Uterus (tissue), 3 donors: ENCODE measurements at regions not wholly inside any gene's neighbourhood (a gene's known extent, or its start where the extent isn't known, plus 50 kb on each side); places are given as distances from the start of the nearest gene placed in this dataset.

Source experiments
- DNase-seq, 2 donors: peaks; one replicate each; pipeline ENCODE4 v3.0.0-alpha.2; 2019 to 2020
- H3K27ac ChIP-seq, 2 donors: fragments of 200-600 bp; sonication (generic); 1 replicate in 1 of 2; 2 replicates in 1 of 2; pipeline ENCODE4 v1.5.1; 2016 to 2018
- H3K27me3 ChIP-seq, 2 donors: fragments of 200-600 bp; sonication (generic); one replicate each; pipeline ENCODE4 v1.5.1; 2018 to 2019; ENCODE audit warnings: control low read depth in 1 of 2
- H3K36me3 ChIP-seq, 2 donors: fragments of 200-600 bp; sonication (generic); one replicate each; pipeline ENCODE4 v1.5.1; 2019; ENCODE audit warnings: control low read depth in 1 of 2
- H3K4me1 ChIP-seq, 2 donors: fragments of 200-600 bp; sonication (generic); one replicate each; pipeline ENCODE4 v1.5.1; 2018 to 2019; ENCODE audit warnings: control low read depth in 1 of 2
- H3K4me3 ChIP-seq, 2 donors: fragments of 200-600 bp; sonication (generic); 1 replicate in 1 of 2; 2 replicates in 1 of 2; pipeline ENCODE4 v1.5.1; 2018 to 2019; ENCODE audit warnings: mild to moderate bottlenecking in 1 of 2
- H3K9me3 ChIP-seq, 2 donors: fragments of 200-600 bp; sonication (generic); one replicate each; pipeline ENCODE4 v1.5.1; 2019; ENCODE audit warnings: control low read depth in 1 of 2
- POLR2A ChIP-seq, 2 donors: fragments of 450-650 bp; IDR thresholded peaks; one replicate each; pipeline ENCODE4 v1.6.1; 2016; ENCODE audit warnings: antibody characterized with exemption in 2 of 2, mild to moderate bottlenecking in 1 of 2, moderate library complexity in 1 of 2
- intact Hi-C: fragments of 100-400 bp; cut with DNase I; formaldehyde crosslinking; loops from one replicate; pipeline ENCODE4 v1.15.1; 2023; ENCODE audit warnings: low total_unique reads
- TF ChIP-seq, protein P1 (sequence below), 4 experiments: fragments of 200-600 bp in 2 of 4; fragments of 450-650 bp in 2 of 4; sonication (generic) in 2 of 4; IDR thresholded peaks; one replicate each; pipeline ENCODE4 v1.5.1; 2016 to 2019; ENCODE audit warnings: antibody characterized with exemption in 4 of 4, mild to moderate bottlenecking in 2 of 4, moderate library complexity in 1 of 4
- donor health status: DM: yes; HTN: yes; CAD: no.

DNA sequence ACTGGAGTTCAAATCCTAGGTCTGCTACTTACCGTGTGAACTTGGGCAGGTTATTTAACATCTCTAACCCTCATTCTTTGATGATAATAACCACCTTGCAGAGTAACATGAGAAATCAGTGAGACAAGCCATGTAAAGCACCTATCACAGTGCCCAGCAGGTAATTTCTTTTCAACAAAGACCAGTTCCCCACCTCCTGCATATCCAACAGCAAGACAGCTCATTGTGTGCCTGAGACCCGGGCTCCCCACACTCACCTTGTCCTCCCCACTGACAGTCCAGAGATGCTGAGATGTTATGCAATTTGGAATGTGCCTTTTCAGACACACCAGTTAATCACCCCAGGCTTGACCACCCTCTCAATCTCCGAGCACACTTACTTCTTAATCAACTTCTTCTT is 367.6 kb upstream of the DAB1 start:
- Histone ChIP-seq H3K4me3 (no peak overlapping the region), H3K27me3 (no peaks in the 10 kb centered on the region), H3K4me1 (no peaks in the 10 kb centered on the region), H3K36me3 (no peaks in the 10 kb centered on the region), H3K9me3 (no peaks in the 10 kb centered on the region), H3K27ac (no peak overlapping the region)
- TF ChIP-seq, protein P1, sequence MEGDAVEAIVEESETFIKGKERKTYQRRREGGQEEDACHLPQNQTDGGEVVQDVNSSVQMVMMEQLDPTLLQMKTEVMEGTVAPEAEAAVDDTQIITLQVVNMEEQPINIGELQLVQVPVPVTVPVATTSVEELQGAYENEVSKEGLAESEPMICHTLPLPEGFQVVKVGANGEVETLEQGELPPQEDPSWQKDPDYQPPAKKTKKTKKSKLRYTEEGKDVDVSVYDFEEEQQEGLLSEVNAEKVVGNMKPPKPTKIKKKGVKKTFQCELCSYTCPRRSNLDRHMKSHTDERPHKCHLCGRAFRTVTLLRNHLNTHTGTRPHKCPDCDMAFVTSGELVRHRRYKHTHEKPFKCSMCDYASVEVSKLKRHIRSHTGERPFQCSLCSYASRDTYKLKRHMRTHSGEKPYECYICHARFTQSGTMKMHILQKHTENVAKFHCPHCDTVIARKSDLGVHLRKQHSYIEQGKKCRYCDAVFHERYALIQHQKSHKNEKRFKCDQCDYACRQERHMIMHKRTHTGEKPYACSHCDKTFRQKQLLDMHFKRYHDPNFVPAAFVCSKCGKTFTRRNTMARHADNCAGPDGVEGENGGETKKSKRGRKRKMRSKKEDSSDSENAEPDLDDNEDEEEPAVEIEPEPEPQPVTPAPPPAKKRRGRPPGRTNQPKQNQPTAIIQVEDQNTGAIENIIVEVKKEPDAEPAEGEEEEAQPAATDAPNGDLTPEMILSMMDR (IDR thresholded peaks at IDR 0.05), result no peak
- TF ChIP-seq POLR2A (IDR thresholded peaks at IDR 0.05), result no peak
- DNase-seq, result no peak
- intact Hi-C loops, result no loop called here

DNA sequence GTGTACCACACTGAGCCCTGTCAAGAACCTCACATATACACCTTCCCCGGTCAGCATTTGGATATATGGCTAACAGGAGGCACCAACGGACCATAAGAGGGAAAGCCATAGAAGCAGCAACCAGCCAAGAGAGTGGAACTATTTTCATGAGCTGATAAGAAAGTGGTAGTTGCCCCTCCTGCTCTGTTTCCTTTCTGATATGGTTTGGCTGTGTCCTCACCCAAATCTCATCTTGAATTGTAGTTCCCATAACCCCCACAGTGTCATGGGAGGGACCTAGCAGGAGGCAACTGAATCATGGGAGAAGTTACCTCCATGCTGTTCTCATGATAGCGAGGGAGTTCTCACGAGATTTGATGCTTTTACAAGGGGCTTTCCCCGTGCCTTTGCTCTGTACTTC is 366.1 kb upstream of the DAB1 start:
- H3K4me1 ChIP-seq, result no peaks in the 10 kb centered on the region
- DNase-seq, result no peak
- intact Hi-C loops, result no loop called here
- H3K36me3 ChIP-seq, result no peaks in the 10 kb centered on the region
- TF ChIP-seq, protein P1 (IDR thresholded peaks at IDR 0.05), result no peak
- H3K27me3 ChIP-seq, result no peaks in the 10 kb centered on the region
- H3K4me3 ChIP-seq, result no peak overlapping the region
- H3K27ac ChIP-seq, result no peak overlapping the region
- no peaks in the 10 kb centered on the region for H3K9me3 ChIP-seq

GRCh38 chr1:57788313-57788712 is 364.5 kb upstream of the DAB1 start:
- intact Hi-C loops, result no loop called here
- Histone ChIP-seq H3K9me3 (no peaks in the 10 kb centered on the region), H3K27me3 (no peaks in the 10 kb centered on the region), H3K4me3 (no peak overlapping the region), H3K27ac (no peak overlapping the region), H3K4me1 (no peaks in the 10 kb centered on the region), H3K36me3 (no peaks in the 10 kb centered on the region)
- no peak for DNase-seq
- TF ChIP-seq, protein P1 (IDR thresholded peaks at IDR 0.05), result no peak
- no peak for TF ChIP-seq POLR2A (IDR thresholded peaks at IDR 0.05)

- TF ChIP-seq, protein P1 (IDR thresholded peaks at IDR 0.05), result no peak
- no peak for TF ChIP-seq POLR2A (IDR thresholded peaks at IDR 0.05)
- Histone ChIP-seq H3K36me3 (no peaks in the 10 kb centered on the region), H3K27ac (no peak overlapping the region), H3K27me3 (no peaks in the 10 kb centered on the region), H3K4me1 (no peaks in the 10 kb centered on the region), H3K9me3 (no peaks in the 10 kb centered on the region), H3K4me3 (no peak overlapping the region)
- intact Hi-C loops, result no loop called here
- DNase-seq, result no peak
Measured at GRCh38 chr1:57784356-57784755, 360.5 kb upstream of the DAB1 start.

DNA sequence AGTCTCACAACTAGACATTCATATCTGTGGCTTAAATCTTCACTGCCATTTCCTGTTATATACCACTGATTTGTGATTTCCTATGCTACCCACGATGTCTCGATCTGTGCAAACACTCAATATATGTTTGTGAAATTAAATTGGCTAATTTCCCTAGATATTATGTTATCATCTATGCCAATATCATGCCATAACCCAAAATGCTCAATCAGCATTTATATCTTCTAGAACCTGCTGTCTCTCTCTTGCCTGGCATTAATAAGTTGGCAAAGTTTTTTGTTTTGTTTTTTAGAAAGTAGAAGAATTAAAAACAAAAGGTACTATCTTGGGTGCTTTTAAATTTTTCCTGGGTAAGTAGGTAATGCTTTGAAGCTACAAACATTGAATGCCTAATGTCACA is 358.5 kb upstream of the DAB1 start:
- no peak for TF ChIP-seq POLR2A (IDR thresholded peaks at IDR 0.05)
- TF ChIP-seq, protein P1 (IDR thresholded peaks at IDR 0.05), result no peak
- H3K9me3 ChIP-seq, result no peaks in the 10 kb centered on the region
- DNase-seq, result no peak
- H3K36me3 ChIP-seq, result no peaks in the 10 kb centered on the region
- intact Hi-C loops, result no loop called here
- H3K4me3 ChIP-seq, result no peak overlapping the region
- no peaks in the 10 kb centered on the region for H3K4me1 ChIP-seq
- no peaks in the 10 kb centered on the region for H3K27me3 ChIP-seq
- H3K27ac ChIP-seq, result no peak overlapping the region
